GM19025 (cell line): ENCODE measurements at regions not wholly inside any gene's neighbourhood (a gene's known extent, or its start where the extent isn't known, plus 50 kb on each side); places are given as distances from the start of the nearest gene placed in this dataset.

Source experiments
- ATAC-seq: cut with Tn5 transposase; IDR thresholded peaks from one replicate; pipeline ENCODE4 v1.9.1; 2021; ENCODE audit warnings: mild to moderate bottlenecking, low read depth, moderate library complexity; ENCODE audit not compliant: unreplicated experiment

GRCh38 chr20:39333211-39333610, 371.1 kb downstream of the DHX35 start:
- no peak for ATAC-seq

- ATAC-seq: no peak
Measured at GRCh38 chr20:39328347-39328746, 366.2 kb downstream of the DHX35 start.

- ATAC-seq: no peak
Measured at GRCh38 chr20:39326050-39326449, 363.9 kb downstream of the DHX35 start.

GRCh38 chr20:39318911-39319310, 356.8 kb downstream of the DHX35 start:
- ATAC-seq: no peak

- ATAC-seq: no peak
Measured at GRCh38 chr20:39312676-39313075, 350.5 kb downstream of the DHX35 start.

GRCh38 chr20:39311851-39312506, 349.8 kb downstream of the DHX35 start:
- ATAC-seq: no peak

- ATAC-seq: no peak
Measured at GRCh38 chr20:39310363-39310995, 348.3 kb downstream of the DHX35 start.

GRCh38 chr20:39309458-39309857, 347.3 kb downstream of the DHX35 start:
- ATAC-seq: no peak

GRCh38 chr20:39302312-39302711, 340.2 kb downstream of the DHX35 start:
- ATAC-seq: no peak

GRCh38 chr20:39299783-39300182, 337.6 kb downstream of the DHX35 start:
- ATAC-seq: no peak

GRCh38 chr20:39298571-39299506, 336.7 kb downstream of the DHX35 start:
- ATAC-seq: no peak

- ATAC-seq: no peak
Measured at GRCh38 chr20:39298121-39298520, 336.0 kb downstream of the DHX35 start.

GRCh38 chr20:39295301-39295700, 333.2 kb downstream of the DHX35 start:
- ATAC-seq: no peak

GRCh38 chr20:39294137-39294725, 332.1 kb downstream of the DHX35 start:
- ATAC-seq: no peak

- no peak for ATAC-seq
Measured at GRCh38 chr20:39292193-39292736, 330.1 kb downstream of the DHX35 start.

- no peak for ATAC-seq
Measured at GRCh38 chr20:39291301-39291700, 329.2 kb downstream of the DHX35 start.

- ATAC-seq: no peak
Measured at GRCh38 chr20:39290575-39290974, 328.4 kb downstream of the DHX35 start.

GRCh38 chr20:39289831-39290230, 327.7 kb downstream of the DHX35 start:
- ATAC-seq: no peak

- ATAC-seq: no peak
Measured at GRCh38 chr20:39289316-39289715, 327.2 kb downstream of the DHX35 start.

GRCh38 chr20:39283464-39283863, 321.3 kb downstream of the DHX35 start:
- ATAC-seq: no peak
